ENCODE measurements at regions not wholly inside any gene's neighbourhood (a gene's known extent, or its start where the extent isn't known, plus 50 kb on each side); places are given as distances from the start of the nearest gene placed in this dataset.
"Not testable (repeated sequence)": the region's sequence is repeated elsewhere in the genome, so short reads cannot be mapped to it uniquely, and the experiment has no call there.

DNA sequence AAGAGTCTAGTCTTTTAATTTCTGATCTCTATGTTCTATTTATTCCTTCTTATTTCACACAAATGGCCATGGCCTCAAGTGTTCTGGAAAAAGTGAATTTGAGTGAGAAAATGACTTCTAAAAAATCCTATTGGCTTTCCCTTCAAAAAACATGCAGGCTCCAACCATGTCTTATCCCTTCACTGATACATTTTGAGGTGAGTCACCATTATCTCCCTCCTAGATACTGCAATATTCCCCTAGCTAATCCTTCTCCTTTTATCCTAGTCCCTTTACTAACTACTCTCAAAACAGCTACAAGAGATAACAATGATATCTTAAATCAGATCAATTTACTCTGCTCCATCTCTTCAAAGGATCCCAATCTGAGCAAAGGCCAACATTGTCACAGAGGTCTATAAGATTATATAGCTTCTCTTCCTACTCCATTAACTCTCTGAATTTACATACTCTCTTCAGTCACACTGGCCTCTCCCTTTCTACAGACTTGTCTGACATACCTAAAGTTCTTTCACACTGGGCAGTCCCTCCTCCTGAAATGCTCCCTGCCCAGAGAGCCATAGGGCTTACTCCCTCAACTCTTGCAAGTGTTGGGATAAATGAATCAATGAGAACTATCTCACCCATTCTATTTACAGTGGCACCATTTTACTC lies 129.2 kb downstream of the TENT5A start:
- DNase-seq = no peak

GRCh38 chr6:81621816-81622395 lies 130.6 kb downstream of the TENT5A start:
- DNase-seq = no peak

GRCh38 chr6:81614292-81614691 lies 138.2 kb downstream of the TENT5A start:
- DNase-seq = no peak

- DNase-seq = no peak
Measured at GRCh38 chr6:81613606-81614005, 138.9 kb downstream of the TENT5A start.

GRCh38 chr6:81612136-81612535 lies 140.3 kb downstream of the TENT5A start:
- no peak for DNase-seq

- DNase-seq = no peak
Measured at GRCh38 chr6:81609736-81610135, 142.7 kb downstream of the TENT5A start.

DNA sequence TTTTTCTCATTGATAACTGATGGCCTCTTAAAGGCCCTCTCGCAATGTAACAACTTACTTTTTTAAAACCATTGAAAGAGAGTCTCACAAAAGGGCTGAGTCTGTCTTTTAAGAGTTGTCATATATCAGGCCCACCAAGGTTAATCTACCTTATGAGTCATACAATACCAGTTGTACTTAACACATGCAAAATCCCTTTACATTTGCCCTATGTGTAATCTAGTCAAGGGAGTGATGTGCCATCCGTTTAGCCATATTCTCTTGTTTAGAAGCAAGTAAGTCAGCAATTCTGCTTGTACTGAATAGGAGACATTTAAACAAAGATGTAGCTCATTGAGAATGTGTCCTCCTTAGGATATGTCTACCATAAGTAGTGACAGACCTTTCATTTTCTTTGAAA lies 143.7 kb downstream of the TENT5A start:
- DNase-seq = no peak

DNA sequence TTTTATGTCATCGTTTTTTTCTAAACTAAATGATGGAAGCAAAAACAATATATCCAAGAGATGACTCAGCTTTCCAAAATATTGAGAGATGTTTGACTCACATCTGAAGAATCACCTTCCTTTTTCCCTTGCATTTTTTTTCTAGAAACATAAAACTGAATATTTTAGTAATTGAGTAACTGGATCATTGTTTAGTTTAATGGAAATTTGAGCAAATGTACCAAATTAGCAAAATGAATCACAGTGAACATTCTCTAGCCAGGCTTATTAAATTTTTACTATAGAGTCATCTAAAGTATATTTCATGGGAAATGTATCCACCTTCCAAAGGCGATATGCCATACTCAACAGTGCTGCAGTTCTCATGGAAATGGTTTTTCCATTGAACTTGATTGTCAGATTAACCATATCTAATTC lies 145.5 kb downstream of the TENT5A start:
- DNase-seq = no peak

- no peak for DNase-seq
Measured at GRCh38 chr6:81605526-81605925, 147.0 kb downstream of the TENT5A start.

DNA sequence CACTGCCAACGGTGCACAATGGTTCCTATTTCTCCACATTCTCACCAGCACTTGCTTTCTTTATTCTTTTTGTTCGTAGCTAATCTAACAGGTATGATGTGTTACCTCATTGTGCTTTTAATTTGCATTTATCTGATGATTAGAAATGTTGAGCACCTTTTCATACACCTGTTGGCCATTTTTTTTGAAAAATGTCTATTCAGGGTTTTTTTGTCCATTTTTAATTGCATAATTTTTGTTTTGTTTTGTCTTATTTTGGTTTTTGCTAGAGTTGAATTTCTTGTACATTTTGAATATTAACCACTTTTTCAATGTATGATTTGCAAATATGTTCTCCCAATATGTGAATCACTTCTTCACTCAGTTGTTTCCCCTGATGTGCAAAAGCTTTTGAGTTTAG lies 150.6 kb downstream of the TENT5A start:
- no peak for DNase-seq

GRCh38 chr6:81600488-81600887 lies 152.0 kb downstream of the TENT5A start:
- not testable (repeated sequence) for DNase-seq

DNA sequence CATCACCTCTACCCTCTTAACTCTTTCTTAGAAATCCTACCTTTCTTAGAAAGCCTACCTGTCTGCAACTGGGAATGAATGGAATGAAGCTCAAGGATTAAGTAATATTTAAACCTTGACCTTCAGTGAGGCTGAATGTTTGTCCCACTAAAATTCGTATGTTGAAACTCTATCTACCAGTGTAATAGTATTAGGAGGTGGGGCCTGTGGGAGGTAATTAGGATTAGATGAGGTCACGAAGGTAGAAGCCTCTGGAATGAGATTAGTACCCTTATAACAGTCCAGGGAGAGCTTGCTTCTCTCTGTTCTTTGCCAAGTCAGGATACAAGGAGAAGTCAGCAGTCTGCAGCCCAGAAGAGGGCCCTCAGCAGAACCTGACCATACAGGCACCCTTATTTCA lies 158.0 kb downstream of the TENT5A start:
- no peak for DNase-seq

DNA sequence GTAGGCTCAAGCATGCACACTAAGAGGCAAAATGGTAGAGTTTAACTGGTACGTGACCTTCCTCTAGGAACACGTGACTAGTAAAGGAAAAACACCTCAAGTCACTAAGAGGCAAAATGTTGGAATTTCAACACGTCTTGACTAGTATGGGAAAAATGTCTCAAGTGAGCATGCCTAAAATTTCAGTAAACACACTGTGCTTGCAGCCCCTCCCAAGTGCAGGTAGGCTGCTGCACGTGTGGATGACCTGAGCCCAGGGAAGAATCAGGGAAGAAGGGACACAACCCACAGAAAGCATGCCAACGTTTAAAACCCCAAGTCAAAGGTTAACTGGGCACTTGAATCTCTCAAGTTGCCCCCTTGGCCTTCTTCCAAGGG lies 162.2 kb downstream of the TENT5A start:
- DNase-seq = no peak

DNA sequence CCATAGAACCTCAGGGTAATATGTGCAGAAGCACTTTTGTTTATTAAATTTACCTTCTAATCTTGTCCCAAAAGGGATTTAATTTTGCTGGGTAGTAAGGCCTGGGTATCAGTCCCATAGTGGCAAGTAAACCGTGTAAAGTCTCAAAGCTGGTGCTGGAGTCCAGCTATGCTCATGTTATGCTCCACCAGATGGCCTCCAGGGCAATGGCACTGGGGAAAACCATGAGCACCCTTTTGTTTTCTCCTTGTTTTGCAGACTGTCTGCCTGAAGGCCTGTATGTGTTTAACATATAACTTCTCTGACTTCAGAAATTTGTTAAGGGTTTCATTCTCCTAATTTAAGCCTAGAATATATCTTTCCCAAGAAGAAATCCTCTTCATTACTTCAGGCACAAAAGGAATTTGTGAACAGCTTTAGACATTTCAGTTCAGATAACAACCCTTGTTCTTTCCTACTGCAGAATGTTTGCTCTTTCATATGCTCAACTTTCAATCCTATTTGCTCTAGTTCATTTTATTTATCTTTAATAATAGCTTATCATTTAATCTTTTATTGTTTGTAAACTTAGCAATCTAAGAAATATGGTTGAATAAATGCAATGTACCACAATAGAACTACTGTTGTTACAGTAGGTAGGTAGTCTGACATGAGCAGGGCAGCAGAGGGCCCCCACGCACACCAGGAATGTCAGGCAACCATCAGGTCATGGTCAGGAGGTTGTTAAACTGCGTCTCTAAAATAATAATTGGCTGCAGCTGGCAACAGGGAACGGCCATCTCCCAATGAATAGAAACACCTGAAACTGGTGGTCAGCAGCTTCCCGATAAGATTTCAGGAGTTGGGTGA lies 162.8 kb downstream of the TENT5A start:
- no peak for DNase-seq

DNA sequence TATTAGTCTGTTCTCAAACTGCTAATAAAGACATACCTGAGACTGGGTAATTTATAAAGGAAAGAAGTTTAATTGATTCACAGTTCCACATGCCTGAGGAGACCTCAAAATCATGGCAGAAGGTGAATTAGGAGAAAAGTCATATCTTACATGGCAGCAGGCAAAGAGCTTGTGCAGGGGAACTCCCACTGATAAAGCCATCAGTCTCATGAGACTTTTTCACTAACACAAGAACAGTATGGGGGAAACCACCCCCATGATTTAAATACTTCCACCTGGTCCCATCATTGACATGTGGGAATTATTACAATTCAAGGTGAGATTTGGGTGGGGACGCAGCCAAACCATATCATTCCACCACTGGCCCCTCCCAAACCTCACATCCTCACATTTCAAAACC lies 166.8 kb downstream of the TENT5A start:
- not testable (repeated sequence) for DNase-seq

- DNase-seq = not testable (repeated sequence)
Measured at GRCh38 chr6:81584156-81584555, 168.3 kb downstream of the TENT5A start.

- no peak for DNase-seq
Measured at GRCh38 chr6:81575442-81575841, 177.0 kb downstream of the TENT5A start.

GRCh38 chr6:81572020-81572419 lies 180.5 kb downstream of the TENT5A start:
- DNase-seq = no peak

DNA sequence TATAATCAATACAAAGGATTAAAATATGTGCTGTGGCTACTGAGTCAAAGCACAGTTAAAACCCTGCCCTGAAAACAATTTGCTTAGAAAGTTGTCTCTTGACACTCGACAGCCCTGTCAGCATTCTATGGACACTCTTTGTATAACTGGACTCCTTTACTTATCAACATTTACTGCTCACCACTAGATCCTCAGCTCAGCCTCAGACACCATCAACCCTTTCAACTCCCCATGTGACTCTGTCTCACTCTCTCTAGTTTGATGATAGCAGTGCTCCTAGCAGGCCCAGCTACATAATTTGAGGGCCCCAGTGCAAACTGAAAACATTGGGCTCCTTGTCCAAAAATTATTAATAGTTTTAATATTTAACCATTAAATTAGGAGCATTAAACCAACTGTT lies 181.8 kb downstream of the TENT5A start:
- no peak for DNase-seq

GRCh38 chr6:81568973-81569372 lies 183.5 kb downstream of the TENT5A start:
- no peak for DNase-seq

DNA sequence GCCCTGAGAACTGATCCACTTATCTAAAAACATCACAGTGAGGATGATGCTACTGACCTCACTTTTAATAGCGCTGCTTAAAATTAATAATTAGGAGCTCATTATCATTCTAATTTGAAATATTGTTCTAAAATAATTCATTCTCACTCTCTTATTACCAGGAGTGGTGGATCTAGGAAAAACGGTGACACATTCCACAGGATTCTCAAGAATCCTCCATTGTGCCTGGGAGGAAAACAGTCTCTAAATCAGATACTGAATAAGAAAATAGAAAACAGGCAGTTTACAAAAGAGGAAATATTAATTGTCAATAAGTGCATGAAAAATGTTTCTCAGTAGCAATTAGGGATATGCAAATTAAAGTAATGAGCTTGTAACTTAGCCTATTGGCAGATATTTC lies 187.4 kb downstream of the TENT5A start:
- DNase-seq = no peak

- DNase-seq = no peak
Measured at GRCh38 chr6:81564470-81565068, 187.9 kb downstream of the TENT5A start.

DNA sequence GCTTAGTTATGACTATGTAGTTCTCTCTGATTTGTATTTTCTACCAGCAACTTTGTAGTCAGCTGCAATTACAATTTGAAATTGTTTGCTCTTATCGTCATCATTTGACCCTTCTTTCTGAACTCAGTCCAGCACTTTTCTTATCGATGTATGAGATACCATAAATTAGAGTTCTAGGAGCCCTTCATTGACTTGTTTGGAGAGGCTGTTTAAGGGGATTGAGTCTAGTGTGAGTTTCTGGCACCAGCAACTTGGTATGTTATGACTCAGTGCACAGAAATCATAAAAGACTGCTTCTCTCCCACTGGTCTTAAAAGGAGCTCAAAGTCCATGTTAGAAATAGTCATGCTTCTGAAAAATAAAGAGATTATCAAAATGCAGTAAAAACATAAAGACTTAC lies 190.3 kb downstream of the TENT5A start:
- no peak for DNase-seq

GRCh38 chr6:81561731-81562130 lies 190.8 kb downstream of the TENT5A start:
- DNase-seq = no peak
